NCI-H510A (cell line): ENCODE measurements at regions not wholly inside any gene's neighbourhood (a gene's known extent, or its start where the extent isn't known, plus 50 kb on each side); places are given as distances from the start of the nearest gene placed in this dataset.

ENCODE experiments used
- DNase-seq: peaks from one replicate; lab custom pipeline; 2025; lab: John Stamatoyannopoulos, UW

GRCh38 chr9:87085073-87085472 lies 137.8 kb upstream of the GAS1 start:
- DNase-seq = no peak

GRCh38 chr9:87085521-87085920 lies 138.2 kb upstream of the GAS1 start:
- DNase-seq = no peak

DNA sequence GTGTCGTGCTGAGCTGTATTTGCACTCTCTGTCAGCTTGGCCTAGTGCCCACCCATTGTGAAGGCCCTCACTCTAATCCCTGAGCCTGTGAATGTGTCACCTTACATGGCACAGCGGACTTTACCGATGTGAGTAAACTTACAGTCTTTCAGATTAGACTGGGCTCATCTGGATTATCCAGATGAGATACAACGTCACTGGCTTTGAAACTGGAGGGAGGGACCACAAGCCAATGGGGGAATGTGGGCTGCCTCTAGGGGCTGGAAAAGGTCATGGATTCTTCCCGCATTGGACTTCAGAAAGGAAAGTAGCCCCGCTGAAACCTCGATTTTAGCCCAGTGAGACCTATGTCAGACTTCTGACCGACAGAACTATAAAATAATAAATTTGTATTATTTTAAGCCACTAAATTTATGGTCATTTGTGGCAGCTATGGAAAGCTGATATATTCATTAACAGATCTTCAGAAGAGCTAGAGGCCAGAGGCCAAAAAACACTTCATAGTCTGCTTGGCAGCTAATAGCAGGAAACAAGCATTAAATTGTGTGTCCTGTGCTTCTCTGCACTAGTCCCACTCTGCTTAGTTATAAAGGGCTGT lies 139.0 kb upstream of the GAS1 start:
- DNase-seq = no peak

DNA sequence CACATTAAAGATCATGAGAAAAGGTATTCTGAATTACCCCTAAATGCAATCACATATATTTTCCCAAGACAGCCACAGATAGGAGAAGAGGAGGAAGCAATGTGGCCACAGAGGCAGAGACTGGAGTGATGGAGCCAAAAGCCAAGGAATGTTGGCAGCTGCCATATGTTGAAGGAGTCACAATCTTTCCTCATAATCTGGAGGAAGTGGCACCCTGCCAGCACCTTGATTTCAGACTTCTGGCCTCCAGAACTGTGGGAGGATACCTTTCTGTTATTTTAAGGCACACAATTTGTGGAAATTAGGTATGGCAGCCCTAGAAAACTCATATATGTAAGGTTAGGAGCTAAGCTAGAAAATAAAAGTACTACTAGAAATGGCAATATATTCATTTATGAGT lies 139.9 kb upstream of the GAS1 start:
- no peak for DNase-seq

DNA sequence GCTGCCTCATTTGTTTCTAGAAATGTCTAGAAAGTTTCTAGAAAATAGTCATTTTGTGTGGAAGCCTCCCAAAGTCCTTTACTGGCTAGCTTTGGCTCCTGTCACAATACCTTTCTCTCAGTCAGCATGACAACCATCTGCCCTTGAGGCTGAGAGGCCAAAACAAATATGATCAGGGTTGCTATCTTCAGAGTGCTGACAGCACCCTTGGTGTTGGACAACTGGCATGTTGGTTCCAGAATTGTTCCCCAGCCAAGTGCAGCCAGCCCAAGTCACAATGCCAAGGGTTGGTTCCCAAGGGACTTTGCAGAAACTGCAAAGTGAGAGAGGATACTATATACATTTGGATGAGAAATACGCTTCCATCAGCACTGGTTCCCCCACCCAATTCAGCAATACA lies 140.9 kb upstream of the GAS1 start:
- no peak for DNase-seq

DNA sequence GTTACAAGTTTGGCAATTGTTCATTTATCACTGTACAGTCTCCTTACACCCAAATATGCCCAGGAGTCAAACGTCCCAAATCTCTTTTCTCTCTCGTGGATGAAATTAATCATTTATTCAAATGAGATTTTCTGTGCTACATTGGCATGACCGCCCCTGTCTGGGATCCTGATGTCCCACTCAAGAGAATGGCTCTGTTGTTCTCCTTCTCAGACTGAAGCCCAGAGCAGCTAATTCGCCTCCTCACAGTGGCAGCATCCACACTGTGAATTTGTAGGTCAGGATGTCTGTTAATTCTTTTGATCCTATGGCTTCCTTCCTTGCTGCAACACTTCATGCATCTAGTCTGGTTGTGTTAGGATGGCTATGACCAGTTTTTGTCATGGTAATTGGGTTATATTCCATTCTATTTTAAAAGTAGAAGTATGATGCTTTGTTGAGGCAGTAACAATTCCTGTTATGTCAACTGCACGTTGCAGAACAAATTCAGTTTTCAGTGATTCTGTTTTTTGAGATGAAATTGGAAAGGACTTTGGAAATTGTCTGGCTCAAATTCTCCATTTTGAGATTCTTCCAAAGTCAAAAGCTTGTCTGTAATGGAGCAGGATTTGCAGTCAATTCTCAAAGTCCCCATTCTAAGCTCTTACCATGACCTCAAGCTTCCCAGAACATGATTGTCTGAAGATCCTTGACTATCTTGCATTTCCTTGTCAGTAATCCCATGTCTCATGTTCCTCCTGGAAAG lies 141.5 kb upstream of the GAS1 start:
- DNase-seq = no peak

DNA sequence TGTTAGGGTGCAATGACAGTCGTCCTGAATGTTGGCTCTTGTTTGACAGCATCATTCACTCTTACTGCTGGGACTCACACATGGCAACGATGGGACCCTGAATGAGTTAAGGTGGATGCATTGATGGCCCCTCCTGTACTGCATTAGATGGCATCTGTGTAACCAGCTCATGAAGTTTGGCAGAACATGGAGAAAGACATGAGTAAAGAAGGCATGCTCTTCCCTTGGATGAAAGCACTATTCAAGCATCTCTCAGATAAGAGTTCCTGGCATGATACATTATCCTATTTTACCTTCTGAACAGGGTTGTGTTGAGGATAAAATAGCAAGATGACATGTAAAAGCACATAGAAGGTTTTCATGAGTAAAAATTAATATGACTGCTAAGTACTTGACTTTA lies 142.2 kb upstream of the GAS1 start:
- DNase-seq = no peak

DNA sequence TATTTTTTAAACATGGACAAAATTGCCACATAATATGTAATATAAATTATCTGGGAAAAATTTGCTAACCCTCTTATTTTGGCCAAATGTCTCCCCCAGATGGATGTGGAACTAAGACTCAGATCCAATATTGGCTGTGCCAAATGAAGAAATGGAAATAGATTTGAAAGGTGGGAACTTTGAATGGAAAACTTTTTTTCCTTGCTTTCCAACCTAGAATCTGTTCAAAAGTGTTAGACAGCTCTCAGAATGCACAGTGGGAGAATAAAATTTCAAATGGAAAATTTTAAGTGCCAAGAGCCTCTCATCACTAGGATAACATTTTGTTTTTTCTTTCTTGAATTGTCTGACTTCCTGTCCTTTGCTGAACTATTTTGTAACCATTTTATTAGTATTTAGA lies 142.6 kb upstream of the GAS1 start:
- DNase-seq = no peak

DNA sequence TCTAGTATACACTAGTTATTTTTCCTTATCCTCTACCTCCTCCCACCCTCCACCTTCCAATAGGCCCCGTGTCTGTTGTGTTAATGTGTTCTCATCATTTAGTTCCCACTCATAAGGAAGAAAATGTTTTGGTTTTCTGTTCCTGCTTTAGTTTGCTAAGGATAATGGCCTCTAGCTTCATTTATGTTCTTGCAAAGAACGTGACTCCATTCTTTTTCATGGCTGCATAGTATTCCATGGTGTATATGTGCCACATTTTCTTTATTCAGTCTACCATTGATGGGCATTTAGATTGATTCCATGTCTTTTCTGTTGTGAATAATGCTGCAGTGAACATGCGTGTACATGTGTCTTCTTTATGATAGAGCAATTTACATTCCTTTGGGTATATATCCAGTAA lies 146.5 kb upstream of the GAS1 start:
- DNase-seq = no peak

DNA sequence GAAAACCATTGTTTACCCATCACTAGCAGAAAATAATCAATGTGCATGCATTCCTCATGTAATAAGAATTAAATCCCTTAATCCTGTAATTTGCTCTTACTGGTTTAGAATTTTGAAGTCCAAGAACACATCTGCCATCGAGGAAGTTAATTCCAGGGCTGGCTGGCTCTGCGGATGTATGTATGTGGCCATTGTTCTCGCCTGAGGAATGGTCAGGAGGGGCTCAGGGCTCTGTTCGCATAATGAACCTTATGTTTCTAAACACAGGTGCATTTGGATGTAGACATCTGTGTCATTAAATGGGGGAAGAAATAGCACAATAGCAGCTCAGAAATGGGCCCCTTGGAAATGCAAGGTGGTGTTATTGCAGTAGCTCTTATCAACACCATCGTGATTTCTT lies 148.6 kb upstream of the GAS1 start:
- no peak for DNase-seq

- DNase-seq = no peak
These were observed 149.2 kb upstream of the GAS1 start for GRCh38 chr9:87096506-87096905.

GRCh38 chr9:87097238-87097637 lies 149.9 kb upstream of the GAS1 start:
- DNase-seq = no peak

DNA sequence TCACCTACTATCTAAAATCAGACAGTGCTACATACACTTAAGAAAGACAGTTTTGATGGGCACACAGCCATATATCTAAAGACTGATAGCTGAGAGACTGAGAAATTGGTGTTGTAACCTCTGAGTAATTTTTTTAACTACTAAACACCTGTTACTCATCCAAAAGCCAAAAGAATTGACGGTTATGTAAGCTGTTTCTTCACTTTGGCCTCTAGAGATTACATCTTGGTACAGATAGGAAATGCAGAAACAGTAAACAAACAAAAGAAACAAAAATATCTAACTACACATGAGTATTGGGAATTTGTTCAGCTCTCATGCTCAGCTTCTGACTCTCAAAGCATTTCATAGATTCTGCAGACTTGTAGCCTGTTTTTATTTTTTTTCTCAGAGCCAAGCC lies 152.1 kb upstream of the GAS1 start:
- DNase-seq = no peak

- DNase-seq = no peak
These were observed 152.7 kb upstream of the GAS1 start for GRCh38 chr9:87100001-87100400.

DNA sequence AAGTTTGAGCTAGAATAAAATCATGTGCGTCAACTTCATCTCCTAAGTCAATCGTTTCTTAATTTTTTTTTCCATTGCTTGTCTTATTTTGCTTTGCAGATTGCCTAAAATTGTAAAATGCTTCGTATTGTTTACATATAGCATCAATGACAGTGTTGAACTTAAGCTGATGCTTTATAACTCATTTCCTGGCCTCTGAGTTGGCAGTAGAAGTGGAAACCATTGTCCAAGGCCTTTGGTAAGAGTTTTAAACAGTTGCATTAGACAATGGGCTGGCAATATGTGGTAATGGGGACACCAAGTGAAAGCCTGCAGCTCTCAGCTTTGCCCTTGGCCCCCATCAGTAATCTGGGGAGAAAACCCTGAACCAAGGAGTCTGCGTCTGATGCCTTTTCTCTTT lies 154.8 kb upstream of the GAS1 start:
- no peak for DNase-seq

GRCh38 chr9:87107072-87107471 lies 159.8 kb upstream of the GAS1 start:
- no peak for DNase-seq

- no peak for DNase-seq
These were observed 161.4 kb upstream of the GAS1 start for GRCh38 chr9:87108661-87109060.

DNA sequence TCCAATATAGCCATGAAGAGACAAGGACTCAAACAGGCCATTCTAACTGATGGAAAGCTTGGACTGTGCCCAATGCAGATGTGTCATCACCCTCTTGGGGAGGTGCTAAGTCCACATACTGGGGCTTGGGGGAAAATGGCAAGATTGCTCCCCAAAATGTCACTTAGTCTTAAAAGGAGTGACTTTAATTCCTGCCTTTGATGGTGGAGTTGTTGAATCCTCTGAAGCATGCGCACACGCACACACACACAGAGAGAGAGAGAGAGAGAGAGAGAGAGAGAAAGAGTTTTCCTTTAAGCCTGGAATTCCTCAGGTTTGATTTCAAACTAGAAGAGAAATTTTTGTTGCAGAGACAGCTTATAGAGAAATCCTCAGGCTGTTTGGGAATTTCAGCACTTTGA lies 161.9 kb upstream of the GAS1 start:
- no peak for DNase-seq

- DNase-seq = no peak
These were observed 162.5 kb upstream of the GAS1 start for GRCh38 chr9:87109851-87110250.

- DNase-seq = no peak
These were observed 163.7 kb upstream of the GAS1 start for GRCh38 chr9:87111010-87111409.

- no peak for DNase-seq
These were observed 165.3 kb upstream of the GAS1 start for GRCh38 chr9:87112656-87113055.

DNA sequence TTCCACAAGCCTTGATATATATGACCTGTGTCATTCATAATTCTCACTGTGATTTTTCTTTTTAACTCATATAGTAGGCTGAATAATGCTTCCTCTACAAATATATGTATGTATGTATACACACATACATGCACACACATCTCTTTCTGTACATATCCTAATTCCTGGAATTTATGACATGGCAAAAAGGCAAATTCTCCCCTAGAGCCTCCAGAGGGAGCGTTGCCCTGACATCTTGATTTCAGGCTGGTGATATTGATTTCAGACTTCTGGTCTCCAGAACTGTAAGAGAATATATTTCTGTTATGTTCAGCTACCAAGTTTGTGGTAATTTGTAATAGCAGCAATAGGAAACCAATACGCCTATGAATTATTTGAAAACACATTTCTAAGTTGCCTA lies 166.6 kb upstream of the GAS1 start:
- no peak for DNase-seq

GRCh38 chr9:87115785-87116184 lies 168.5 kb upstream of the GAS1 start:
- DNase-seq = no peak

DNA sequence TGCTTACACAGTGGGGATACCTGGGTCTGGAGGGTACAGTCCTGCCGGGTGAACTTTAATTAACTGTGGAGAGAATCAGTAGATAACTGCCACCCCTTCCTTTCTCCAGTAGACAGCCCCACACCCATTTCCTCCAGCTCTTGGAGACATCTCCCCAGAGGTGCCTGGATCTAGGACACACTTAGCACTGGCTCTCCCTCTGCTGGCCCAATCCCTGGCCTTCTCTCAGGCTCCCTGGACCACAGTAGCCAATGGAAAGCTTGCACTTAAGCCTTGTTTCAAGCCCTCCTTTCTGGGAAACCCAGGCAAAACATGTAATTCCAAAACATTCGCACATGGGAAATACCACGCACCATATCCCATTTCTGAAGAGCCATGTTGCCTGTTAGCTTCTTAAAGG lies 169.2 kb upstream of the GAS1 start:
- no peak for DNase-seq
